Endothelial cell (in vitro differentiated cells): ENCODE measurements at regions not wholly inside any gene's neighbourhood (a gene's known extent, or its start where the extent isn't known, plus 50 kb on each side); places are given as distances from the start of the nearest gene placed in this dataset.

Source experiments
- DNase-seq: peaks from one replicate; pipeline ENCODE4 v3.0.0; 2021; ENCODE audit warnings: low spot score
- H3K27ac Mint-ChIP-seq: one replicate; pipeline ENCODE4 v1.8.0; 2021; ENCODE audit warnings: mixed read lengths, inconsistent platforms; ENCODE audit not compliant: unreplicated experiment
- H3K27me3 Mint-ChIP-seq: one replicate; pipeline ENCODE4 v1.8.0; 2021; ENCODE audit warnings: mild to moderate bottlenecking, moderate library complexity, mixed read lengths, inconsistent platforms; ENCODE audit not compliant: unreplicated experiment
- H3K36me3 Mint-ChIP-seq: one replicate; pipeline ENCODE4 v1.8.0; 2021; ENCODE audit warnings: mild to moderate bottlenecking, low read depth, mixed read lengths, inconsistent platforms; ENCODE audit not compliant: unreplicated experiment
- H3K4me1 Mint-ChIP-seq: one replicate; pipeline ENCODE4 v1.8.0; 2021; ENCODE audit warnings: mild to moderate bottlenecking, mixed read lengths, inconsistent platforms; ENCODE audit not compliant: unreplicated experiment
- H3K4me3 Mint-ChIP-seq: one replicate; pipeline ENCODE4 v1.8.0; 2021; ENCODE audit warnings: mild to moderate bottlenecking, mixed read lengths, inconsistent platforms; ENCODE audit not compliant: unreplicated experiment
- H3K9me3 Mint-ChIP-seq: one replicate; pipeline ENCODE4 v1.8.0; 2021; ENCODE audit warnings: mixed read lengths, inconsistent platforms; ENCODE audit not compliant: unreplicated experiment
- CTCF ChIP-seq: fragments of 200-600 bp; sonication (generic); IDR thresholded peaks from one replicate; pipeline ENCODE4 v1.5.0; 2021; ENCODE audit warnings: antibody characterized with exemption; ENCODE audit not compliant: unreplicated experiment

GRCh38 chrX:113421432-113421831 is 580.8 kb upstream of the AMOT start:
- Mint-ChIP-seq H3K4me3 (no peak overlapping the region), H3K36me3 (no peaks in the 10 kb centered on the region)

GRCh38 chrX:113412106-113412505 is 571.5 kb upstream of the AMOT start:
- Mint-ChIP-seq H3K9me3 (no peaks in the 10 kb centered on the region), H3K36me3 (no peaks in the 10 kb centered on the region), H3K4me3 (no peak overlapping the region), H3K27me3 (no peaks in the 10 kb centered on the region), H3K27ac (no peak overlapping the region), H3K4me1 (no peaks in the 10 kb centered on the region)
- TF ChIP-seq CTCF = no peak
- DNase-seq = no peak

More at GRCh38 chrX:113421432-113421831, 580.8 kb upstream of the AMOT start:
- Mint-ChIP-seq H3K27me3 (no peaks in the 10 kb centered on the region), H3K9me3 (no peaks in the 10 kb centered on the region), H3K4me1 (no peaks in the 10 kb centered on the region), H3K27ac (no peak overlapping the region)
- no peak for DNase-seq
- no peak for TF ChIP-seq CTCF

GRCh38 chrX:113408843-113409242 is 568.2 kb upstream of the AMOT start:
- Mint-ChIP-seq H3K27me3 (peaks cover 1% of the 10 kb centered on the region), H3K27ac (no peak overlapping the region), H3K36me3 (no peaks in the 10 kb centered on the region), H3K4me1 (no peaks in the 10 kb centered on the region), H3K9me3 (no peaks in the 10 kb centered on the region), H3K4me3 (no peak overlapping the region)
- TF ChIP-seq CTCF = no peak
- DNase-seq = no peak

GRCh38 chrX:113400193-113400704 is 559.6 kb upstream of the AMOT start:
- TF ChIP-seq CTCF = no peak
- Mint-ChIP-seq H3K27me3 (no peaks in the 10 kb centered on the region), H3K27ac (no peak overlapping the region), H3K4me1 (no peaks in the 10 kb centered on the region), H3K4me3 (no peak overlapping the region), H3K36me3 (no peaks in the 10 kb centered on the region), H3K9me3 (no peaks in the 10 kb centered on the region)
- DNase-seq = no peak

- Mint-ChIP-seq H3K4me3 (no peak overlapping the region), H3K9me3 (no peaks in the 10 kb centered on the region), H3K27ac (no peak overlapping the region), H3K36me3 (no peaks in the 10 kb centered on the region), H3K4me1 (no peaks in the 10 kb centered on the region), H3K27me3 (no peaks in the 10 kb centered on the region)
- DNase-seq = no peak
- no peak for TF ChIP-seq CTCF
These were observed 559.0 kb upstream of the AMOT start for GRCh38 chrX:113399506-113400192.
